GM19238 (cell line): ENCODE measurements at regions not wholly inside any gene's neighbourhood (a gene's known extent, or its start where the extent isn't known, plus 50 kb on each side); places are given as distances from the start of the nearest gene placed in this dataset.

Experiments
- DNase-seq: peaks from one replicate; pipeline ENCODE4 v3.0.0; 2011; ENCODE audit warnings: low spot score; ENCODE audit not compliant: insufficient read length

DNA sequence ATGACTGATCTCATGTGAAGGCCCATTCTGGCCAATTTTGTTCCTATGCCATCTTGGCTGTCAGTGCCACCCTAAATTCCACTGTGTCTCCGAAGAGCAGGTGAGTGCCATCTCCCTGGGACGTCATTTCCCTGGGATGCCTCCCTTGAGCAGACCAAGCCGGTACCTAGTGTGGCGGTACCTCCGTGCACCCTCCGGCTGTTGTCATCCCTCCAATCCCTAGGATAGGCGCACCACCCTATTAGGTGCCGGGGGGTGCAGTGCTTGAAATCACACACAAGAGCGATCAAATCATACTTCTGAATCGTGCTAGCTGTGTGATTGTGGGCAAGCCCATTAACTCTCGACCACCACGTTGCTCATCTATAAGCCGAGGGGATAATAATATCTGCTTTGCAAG is 81.8 kb upstream of the GLI2 start:
- DNase-seq: no peak

DNA sequence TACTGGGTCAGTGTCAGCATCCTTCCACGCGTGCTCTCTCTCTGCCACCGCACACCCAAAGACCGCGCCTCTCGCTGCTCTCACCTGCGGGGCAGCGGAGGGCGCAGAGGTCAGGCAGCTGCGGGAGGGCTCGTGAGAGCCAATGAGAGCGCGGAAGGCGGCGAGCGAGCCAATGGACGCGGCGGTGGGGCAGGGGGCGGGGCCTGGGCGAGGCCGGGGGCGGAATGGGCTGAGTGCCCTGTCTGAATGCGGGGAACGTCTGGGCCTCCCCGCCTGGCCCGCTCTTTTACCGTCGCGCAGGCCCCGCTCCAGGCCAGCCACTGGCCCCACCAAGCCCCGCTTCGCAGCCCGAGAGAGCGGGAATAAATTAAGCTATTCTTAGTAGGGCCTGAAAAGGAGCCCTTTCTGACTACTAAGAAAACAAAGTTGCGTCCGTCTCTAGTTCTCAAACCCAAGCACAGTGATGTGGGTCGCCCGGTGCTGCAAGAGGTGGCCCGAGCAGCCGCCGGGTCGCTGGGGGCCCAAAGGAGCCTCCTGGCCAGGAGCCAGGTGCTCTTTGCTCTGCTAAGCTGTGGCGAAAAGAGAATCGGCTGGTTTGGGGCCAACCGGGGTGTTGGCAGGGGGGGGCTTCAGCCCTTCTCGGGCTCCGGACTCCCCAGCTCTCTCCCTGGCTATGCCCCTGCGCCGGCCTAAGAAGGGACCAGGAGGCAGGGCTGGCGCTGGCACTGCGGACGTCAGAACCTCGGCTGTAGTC is 81.1 kb upstream of the GLI2 start:
- no peak for DNase-seq

GRCh38 chr2:120656273-120656950 is 79.3 kb upstream of the GLI2 start:
- no peak for DNase-seq

DNA sequence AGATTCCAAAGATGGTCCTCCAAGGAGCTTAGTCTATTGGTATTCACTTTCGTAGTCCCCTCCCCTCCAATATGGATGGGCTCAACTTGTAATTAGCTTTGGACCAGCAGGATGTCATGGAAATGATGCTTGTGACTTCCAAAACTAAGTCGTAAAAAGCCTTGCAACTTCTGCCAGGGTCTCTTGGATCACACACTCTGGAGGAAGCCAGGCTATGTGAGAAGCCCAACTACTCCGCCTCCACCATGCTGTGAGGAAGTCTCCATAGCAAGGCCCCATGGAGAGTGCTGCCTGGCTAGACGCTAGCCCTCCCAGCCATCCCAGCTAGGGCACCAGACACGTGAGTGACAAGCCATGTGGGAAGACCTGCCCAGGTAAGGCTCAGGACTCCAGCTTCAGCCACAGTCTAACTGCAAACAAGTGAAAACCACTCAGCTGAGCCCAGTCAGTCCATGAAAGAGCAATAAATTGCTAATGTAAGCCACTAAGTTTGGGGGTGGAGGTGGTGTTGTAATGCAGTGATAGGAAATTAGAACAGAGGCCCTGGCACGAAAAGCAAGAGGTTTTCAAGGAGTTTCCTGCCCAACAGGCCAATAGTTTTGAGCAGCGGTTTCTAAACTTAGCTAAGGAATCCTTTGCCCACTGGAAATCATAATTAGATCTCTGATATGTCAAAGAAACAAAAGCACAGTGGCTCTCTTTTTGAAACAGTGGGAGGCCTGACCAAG is 77.5 kb upstream of the GLI2 start:
- DNase-seq: no peak

GRCh38 chr2:120658770-120659158 is 76.9 kb upstream of the GLI2 start:
- no peak for DNase-seq

DNA sequence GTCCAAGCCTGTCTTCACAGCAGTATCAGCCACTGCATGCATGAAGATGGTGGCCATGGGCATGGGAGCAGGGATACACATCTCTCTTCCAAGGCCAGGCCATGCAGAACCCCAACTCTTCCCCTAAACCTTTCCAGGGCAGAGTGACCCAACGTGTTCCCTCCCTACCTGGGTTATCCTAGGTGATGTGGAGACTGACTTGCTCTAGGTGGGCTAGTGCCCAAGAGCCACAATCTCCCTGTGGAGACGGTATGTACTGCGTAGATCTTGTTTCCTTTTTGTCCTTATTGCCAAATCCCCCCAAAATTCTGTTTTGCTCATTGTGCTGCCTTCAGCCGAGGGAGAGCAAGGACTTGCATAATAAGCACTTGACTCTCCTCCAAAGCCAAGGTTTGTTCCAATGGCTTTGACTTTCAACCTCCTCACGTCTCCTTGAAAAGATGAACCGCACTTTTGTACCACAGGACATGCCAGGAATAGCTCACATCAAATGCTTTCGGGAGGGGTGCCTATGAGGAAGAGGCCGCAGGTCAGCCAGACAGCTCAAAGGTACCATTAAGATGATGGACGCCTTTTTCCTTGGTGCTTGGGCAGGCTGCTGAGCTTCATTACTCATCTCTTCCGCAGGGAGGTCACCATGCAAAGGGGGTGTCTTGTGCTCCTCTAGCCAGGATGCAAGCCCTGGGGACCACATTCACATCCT is 76.2 kb upstream of the GLI2 start:
- no peak for DNase-seq

- DNase-seq: no peak
These were observed 75.5 kb upstream of the GLI2 start for GRCh38 chr2:120660056-120660694.

GRCh38 chr2:120660771-120661459 is 74.8 kb upstream of the GLI2 start:
- no peak for DNase-seq

DNA sequence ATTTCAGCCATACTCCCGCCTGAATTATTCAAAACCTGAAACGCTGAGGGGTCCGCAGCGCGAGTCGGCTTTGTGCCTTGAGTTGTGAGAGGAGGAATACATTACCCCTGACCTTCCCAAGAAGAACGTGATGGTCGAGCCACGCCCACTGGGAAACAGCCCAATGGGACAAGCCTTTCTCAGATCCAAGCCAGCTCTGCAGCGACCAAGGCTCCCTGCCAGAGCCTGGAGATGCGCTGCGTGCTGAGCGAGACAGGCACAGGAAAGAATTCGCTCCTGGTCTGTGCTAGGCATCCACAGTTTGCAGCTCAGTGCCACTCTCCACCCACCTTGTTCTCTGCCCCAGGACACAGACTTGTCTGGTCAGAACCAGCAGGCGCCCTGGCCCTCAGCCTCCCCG is 74.1 kb upstream of the GLI2 start:
- DNase-seq: no peak

DNA sequence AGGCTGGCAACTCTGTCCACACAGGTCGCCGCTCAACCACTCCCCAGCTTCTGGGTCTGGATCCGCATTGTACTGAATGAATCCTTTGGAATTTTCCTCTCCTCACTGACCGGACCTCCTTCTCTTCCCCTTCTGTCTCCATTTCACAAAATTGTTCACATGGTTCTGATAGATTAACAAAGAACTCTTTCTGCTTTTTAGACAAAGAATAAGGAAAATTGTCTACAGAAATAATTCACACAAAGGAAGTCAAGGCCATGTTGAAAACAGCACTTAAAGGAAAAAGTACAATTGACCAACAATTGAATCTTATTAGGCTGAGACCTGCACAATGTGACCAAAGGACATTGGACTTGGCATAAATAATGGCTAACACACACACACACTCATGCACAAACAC is 73.6 kb upstream of the GLI2 start:
- no peak for DNase-seq

GRCh38 chr2:120662746-120663145 is 72.9 kb upstream of the GLI2 start:
- DNase-seq: no peak

DNA sequence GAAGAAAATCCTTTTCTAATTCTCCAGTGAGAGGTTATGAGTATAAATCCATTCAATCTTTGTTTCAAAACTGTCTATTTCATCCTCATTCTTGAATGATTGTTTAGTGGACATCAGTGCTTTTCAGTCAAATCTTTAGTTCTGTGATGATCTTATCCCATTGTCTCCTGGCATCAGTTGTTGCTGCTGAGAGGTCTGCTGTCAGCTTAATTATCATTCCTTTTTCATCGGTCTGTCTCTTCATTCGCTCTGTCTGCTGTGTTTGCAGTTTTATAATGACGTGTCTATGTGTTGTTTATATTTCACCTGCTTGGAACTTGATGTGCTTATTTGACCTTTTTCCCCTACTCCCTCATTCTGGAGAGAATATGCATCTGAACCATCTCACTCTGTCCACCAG is 69.2 kb upstream of the GLI2 start:
- no peak for DNase-seq

DNA sequence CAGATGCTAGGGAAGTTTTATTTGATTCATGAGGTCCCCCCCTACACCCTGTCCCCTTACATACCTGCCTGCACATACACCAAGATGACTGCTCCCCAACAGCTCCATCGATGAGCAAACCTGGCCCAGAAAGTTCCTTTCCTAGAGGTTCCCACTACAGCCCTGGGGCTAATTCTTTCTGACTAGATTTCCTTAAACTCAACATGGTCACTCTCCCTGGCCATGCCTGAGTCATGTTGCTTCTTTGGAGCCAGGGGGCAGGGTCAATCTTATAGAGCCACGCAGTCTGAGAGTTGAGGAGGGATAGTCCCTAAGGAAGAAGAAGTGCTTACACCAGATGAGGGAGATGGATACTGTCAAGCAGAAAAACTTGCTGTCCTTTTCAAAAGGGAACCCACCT is 67.7 kb upstream of the GLI2 start:
- no peak for DNase-seq

- DNase-seq: no peak
These were observed 66.3 kb upstream of the GLI2 start for GRCh38 chr2:120669121-120669952.

DNA sequence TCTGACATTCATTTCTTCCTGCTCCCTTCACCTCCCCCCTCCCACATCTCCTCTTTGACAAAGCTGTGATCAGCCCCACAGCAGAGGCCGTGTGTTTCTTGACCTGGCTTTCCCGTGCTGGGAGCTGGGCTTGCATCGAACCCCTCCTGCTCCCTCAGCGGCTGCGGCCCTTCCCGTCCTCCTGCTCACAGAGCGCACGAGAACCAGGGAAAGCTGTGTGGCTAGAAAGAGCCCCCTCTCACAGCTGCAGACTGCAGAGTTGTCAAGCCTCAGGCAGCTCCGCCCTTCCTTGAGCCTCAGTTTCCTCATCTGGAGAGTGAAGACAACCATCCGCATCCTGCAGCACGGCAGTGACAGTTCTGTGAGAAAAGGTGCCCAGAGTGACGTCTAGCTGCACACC is 65.7 kb upstream of the GLI2 start:
- no peak for DNase-seq

DNA sequence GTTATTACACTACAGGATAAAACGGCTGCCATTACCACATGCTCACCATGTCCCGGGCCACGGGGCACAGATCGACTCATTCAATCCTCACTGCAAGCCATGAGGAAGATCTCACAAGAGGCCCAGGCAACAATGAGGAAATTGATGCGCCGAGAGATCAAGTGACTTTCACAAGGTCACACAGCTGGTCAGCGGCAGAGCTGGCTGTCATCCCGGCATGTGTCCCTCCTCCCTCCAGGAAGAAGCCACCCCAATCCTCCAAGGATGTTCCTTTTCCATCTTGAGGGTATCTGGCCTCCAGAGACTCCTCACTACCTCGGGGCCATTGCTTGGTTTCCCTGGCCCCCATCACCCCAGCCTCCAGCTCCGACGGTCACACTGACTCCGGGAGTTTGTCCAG is 65.3 kb upstream of the GLI2 start:
- DNase-seq: no peak

DNA sequence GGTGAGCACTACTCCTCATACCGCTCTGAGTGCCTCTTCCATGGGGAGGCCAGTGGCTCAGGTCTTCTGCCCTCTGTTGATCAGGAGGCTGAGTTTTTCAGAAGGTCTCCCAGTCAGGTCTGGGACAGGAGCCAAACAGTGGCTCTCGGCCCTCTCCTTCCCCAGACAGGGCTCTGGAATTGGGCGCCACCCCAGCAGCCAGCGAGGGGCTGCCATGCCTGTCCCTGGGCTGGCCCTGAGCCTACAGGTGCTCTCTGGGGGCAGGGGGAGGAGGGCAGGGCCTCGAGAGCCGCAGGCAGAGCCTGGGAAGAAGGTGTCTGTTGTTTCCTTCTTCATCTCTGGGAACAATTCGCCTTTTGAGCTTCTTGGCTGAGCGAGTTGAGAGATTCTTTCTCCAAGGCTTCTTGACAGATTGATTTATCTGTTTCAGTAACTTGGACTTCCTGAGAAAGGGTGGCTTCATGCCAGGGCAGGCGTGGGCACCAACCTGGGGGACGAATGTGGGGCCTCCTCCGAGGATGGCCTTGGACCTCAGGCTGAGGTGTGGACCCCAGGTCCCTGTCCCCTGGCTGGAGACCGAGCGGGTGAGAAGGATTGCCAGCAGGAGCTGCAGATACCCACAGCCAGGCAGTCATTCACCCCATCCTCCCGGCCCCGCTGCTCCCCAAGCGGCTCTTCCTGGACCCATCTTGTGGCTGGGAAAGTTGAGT is 64.7 kb upstream of the GLI2 start:
- DNase-seq: no peak

DNA sequence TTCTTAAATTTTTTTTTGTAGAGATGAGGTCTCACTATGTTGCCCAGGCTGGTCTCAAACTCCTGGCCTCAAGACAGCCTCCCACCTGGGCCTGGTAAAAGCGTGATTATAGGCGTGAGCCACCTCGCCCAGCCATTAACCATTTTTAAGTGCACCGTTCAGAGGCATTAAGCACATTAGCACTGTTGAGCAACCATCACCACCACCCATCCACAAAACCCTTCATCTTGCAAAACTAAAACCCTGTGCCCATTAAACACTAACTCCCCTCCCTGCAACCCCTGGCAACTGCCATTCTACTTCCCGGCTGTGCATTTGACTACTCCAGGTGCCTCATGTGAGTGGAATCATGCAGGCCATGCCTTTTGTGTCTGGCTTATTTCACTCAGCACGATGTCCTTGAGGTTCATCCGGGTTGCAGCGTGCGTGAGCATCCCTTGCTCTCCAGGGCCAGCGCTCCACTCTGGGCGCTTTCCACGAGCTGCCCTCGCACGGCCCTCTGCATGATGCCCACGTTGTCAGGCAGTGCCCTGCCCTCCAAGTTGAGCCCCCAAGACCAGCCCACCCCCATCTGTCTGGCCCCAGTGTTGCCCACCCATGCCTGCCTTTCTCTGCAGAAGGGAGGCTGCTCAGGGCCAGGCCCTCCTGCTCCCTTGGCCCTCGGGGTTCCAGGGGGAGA is 63.0 kb upstream of the GLI2 start:
- no peak for DNase-seq

- DNase-seq: no peak
These were observed 62.5 kb upstream of the GLI2 start for GRCh38 chr2:120673205-120673550.
